Stimulated activated CD8-positive, alpha-beta memory T cell treated with anti-CD3 and anti-CD28 coated beads, Interleukin-15, amount 100 ng/mL, for 1 hour (primary cell): ENCODE measurements at regions not wholly inside any gene's neighbourhood (a gene's known extent, or its start where the extent isn't known, plus 50 kb on each side); places are given as distances from the start of the nearest gene placed in this dataset.

Experiments used
- DNase-seq: peaks from one replicate; pipeline ENCODE4 v3.0.0-alpha.2; 2020; ENCODE audit warnings: low read depth

DNA sequence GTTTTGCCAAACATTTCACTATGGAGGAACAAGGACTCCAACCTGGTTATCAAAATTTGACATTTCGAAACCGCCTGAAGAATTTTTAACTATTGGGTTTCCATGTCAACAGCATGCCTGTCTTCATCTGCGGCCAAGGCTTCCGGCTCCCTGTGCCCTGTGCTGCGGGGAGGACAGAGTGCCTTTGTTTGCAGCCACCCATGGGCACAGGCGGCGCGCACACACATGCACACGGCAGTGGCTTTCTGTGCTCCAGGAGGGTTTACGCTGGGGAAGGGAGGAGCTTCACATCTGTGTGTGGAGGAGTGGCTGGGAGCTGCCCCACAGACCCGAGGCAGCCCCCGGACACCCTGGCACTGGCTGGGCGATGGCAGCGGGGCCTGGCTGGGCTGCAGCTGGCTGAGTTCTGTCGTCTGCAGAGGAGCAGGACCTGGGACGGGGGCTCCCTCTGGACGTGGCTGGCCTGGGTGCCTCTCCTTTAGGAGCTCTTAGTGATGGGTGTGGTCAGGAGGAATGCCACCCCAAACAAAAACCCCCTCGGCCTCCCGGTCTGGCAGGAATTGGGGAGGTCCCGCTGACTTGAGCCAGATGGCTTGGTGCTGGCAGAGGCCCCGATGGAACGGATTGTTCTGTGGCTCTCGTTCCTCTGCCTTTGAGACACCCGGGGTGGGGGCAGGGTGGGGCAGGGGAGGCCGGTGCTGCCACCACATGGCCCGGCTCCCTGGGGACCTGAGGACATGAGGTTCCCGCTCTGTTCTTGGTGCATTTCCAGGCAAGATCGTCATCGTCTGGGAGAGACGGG, 1290.9 kb downstream of the BRD1 start:
- no peak for DNase-seq

DNA sequence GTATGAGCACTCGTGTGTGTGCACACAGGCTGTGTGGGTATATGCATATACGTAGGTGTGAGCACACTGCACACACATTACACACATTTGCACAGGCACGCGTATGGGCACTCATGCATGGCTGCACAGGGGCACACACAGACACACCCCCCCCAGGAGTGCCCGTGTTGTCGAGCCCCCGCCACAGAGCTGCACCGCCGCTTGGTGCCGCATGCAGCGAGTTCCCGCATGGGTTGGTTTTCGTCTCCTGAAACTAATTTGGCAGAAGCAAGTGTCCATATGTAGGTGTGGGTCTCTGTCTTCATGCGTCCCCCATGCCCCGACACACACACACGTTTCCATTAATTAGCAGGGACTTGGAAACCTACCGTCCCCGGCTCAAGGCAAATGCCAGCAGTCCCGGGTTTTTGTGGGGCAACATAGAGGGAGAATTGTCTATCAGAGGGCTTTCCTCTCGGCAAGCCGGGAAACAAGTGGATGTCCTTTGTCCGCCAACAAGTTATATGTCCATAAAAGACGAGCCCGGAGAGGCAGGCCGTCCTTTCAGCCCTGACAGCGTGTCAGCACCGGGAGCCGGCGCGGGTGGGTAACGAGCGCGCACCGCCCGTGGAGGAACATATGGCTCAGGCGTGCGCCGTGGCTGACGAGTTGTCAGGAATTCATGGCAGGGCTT, 1291.7 kb downstream of the BRD1 start:
- DNase-seq = no peak

GRCh38 chr22:48534395-48534958, 1293.2 kb downstream of the BRD1 start:
- DNase-seq = no peak

DNA sequence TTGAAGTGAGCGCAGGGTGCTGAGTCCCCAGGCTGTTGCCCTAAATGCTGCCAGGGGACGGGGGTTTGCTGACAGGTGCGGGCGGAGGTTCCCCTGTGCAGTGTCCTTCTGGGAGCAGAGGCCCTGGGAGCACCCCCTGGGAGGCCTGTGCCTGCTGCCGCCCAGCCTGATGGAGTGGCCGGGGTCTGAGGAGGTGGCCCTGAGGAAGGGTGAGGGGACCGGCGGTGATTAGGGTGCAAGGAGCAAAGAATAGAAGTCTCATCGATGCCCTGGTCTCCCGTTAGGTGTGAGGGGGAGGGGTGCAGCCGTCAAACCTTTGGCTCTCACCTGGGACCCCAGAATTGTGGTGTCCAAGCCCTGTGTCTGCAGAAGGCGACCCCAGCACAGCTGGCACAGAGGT, 1294.7 kb downstream of the BRD1 start:
- DNase-seq = no peak

DNA sequence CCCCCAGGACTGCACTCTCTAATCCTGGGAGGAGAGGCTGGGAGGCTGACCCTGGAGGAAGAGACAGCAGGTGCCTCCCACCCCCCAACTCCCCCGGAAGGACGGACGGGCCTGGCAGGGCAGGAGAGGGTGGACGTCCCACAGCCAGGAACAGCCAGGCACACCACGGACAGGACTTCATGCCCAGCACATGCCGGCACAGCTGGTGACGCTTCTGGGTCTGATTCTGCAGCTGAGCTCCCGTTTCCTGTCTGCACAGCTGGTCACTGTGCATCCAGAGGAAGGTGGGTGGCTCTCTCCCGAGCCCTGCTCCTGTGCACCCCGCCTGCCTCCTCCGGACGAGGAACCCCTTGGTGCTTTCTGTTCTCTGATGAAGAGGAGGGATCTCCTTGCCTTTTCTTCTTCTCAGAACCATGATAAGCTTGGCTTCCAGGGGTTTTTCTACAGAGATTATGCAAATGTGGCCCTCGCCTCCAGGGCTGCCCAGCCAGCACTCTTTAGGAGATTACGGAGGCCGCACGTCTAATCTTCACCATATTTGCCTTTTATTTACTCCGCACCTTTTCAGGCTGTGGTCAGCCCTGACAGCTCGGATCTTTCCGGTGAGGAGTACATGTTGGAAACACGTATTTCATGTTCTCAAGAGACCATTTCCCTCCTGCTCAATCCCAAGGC, 1295.8 kb downstream of the BRD1 start:
- DNase-seq = no peak

DNA sequence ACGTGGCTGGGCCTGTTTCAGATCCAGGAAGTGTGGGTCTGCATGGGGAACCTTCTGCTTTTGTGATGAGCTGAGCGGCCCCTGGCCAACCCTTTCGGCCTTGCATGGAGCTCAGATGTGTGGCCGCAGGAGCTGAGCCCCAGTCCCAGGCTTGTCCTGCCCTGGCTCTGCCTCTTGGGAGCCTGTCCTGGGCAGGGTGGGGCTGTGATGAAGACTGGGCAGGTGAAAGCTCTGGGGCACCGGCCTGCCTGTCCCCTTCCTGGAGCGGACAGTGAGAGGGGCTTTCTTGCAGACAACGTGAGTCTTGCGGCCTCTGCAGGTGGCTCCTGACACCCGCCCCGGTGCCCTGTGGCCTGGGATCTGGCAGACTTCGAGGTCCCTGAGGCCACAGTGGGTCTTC, 1296.6 kb downstream of the BRD1 start:
- no peak for DNase-seq

DNA sequence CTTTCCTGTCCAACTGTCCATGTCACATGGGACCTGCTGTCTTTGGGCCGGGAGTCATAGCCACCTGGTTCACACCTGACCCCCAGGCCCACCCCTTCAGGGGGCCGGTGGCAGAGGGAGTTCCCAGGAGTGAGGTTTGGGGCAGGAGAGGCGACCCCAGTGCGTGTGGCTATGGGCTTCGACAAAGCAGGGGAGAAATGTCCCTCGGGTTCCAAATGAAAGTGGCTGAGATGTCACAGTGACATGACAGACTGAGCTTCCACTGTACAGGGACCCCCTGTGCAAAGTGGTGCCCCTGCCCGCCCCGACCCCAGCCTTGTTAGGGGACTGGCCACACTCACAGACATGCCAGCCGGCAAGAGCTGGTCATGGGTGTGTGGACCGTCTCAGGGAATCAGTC, 1297.0 kb downstream of the BRD1 start:
- DNase-seq = no peak

GRCh38 chr22:48528221-48528915, 1299.3 kb downstream of the BRD1 start:
- DNase-seq = no peak

DNA sequence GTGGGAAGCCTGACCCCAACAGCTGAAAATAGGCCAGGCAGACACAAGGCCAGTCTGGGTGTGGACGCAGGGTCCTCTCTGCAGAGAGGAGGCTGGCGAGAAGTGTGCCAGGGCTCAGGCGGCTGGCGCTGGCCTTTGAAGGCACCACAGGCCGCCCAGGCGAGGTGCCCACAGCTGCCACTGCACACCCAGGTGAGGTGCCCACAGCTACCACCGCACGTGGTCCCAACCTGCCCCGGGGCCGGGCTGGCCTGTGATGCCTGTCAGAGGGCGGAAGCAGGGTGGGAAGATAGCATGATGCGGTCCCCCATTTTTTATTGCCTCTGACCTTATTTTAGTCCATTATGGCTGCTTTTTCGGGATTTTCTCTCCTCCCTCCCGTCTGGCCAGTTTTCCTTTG, 1303.9 kb downstream of the BRD1 start:
- no peak for DNase-seq

DNA sequence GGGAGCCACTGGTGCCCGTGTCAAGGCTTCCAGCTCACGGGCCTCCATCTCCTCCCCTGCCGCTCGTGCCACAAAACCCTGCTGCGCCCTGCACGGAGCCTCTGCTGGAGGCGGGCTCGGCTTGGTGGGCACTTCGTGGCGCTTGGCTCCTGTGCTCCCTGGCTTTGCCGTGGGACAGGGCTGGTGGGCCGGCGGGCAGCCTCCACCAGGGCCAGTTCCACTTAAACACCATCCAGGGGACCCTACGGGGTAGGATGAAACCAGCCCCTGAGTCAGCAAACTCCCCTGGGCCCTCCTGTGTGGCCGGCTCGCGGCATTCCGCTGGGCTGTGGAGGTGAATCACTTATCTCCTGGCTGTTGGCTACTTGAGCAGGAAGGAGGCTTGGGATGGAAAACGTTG, 1304.6 kb downstream of the BRD1 start:
- no peak for DNase-seq

DNA sequence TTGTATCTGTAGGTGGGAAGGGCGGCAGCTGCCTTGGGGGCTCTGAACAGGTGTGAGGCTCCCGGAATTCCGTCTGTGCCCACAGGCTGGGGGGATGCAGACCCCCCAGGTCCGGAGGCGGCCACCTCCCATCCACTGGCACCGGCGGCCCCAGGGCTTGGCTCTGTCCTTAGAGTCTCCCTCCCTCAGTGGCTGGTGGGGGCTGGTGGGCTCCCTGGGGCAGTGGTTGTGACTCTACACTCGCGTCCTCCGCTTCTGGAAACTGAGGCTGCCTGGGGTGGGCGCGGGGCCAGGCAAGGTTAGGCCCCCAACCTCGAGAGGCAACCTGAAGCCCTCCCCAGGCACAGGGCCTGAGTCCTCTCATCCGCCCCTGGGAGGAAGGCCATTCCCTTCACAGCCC, 1305.4 kb downstream of the BRD1 start:
- no peak for DNase-seq

DNA sequence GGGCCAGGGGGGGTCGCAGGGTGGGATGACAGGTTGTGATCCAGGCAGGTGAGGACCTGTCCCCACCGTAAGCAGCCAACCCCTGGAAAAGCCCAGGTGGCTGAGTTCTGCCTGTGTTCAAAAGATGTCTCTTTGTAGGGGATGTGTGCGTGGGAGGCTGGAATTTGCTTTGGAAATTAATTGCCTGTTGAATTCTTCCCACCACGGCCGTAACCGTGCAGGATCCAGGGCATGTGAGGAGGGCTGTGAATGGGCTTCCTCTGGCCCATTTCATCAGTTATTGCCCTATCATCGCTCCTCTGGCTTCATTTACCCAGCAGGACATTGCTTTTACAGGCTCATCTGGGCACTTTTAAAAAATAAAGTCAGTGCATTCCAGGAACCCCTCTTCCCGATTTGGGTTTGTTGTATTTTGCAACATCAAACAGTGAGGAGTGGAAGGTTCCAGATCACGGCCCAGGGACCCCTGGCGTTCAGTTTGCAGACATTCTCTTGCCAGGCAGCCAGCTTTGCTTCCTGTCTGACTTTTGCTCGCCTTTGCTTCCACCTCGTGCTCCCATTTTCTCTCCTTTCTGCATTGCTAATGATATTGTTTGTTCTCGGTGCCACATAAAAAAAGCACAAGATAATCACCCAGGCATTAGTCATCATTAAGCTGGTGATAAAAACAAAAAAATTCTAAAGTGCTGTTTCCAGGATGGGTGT, 1306.6 kb downstream of the BRD1 start:
- DNase-seq = no peak

DNA sequence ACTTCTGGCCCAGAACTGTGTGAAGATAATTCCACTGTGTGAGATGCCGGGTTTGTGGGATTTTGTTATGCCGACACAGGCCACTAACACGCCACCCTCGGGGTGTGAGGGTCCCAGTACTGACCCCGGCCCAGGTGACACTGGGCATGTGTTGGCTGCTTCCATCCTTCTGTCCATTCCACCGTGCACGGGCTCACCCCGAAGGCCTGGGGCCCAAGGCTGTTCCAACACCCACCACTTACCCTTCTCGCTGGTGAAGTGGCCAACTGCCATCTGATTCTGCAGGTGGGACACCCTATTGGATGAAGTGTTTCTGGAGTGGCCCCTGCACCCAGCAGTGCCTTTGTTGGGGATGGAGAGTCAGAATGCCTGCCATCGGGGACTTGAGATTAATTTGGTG, 1307.5 kb downstream of the BRD1 start:
- DNase-seq = no peak

GRCh38 chr22:48517039-48518030, 1310.3 kb downstream of the BRD1 start:
- no peak for DNase-seq

- DNase-seq = no peak
Observed at GRCh38 chr22:48516571-48516970, 1311.1 kb downstream of the BRD1 start.

- no peak for DNase-seq
Observed at GRCh38 chr22:48515571-48516200, 1312.0 kb downstream of the BRD1 start.

- no peak for DNase-seq
Observed at GRCh38 chr22:48513929-48514328, 1313.7 kb downstream of the BRD1 start.

DNA sequence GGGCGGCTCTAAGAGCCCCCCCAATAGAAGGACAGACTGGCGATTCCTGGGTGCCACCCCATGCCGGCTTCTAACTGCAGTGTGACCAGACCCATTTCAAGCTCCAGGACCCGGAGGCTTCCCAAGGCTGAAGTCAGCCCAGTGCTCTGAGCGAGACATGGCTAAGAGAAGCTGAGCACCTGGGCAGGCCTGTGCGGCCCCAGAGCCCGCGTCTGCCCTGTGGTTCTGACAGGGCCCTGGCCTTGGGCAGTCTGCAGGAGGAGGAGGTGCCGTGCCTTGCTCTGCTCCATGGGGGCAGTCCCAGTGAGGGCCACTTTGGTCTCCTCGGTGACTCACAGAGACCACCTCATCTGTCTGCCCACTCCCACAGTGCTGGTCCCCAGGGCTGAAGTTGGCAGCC, 1314.2 kb downstream of the BRD1 start:
- no peak for DNase-seq

DNA sequence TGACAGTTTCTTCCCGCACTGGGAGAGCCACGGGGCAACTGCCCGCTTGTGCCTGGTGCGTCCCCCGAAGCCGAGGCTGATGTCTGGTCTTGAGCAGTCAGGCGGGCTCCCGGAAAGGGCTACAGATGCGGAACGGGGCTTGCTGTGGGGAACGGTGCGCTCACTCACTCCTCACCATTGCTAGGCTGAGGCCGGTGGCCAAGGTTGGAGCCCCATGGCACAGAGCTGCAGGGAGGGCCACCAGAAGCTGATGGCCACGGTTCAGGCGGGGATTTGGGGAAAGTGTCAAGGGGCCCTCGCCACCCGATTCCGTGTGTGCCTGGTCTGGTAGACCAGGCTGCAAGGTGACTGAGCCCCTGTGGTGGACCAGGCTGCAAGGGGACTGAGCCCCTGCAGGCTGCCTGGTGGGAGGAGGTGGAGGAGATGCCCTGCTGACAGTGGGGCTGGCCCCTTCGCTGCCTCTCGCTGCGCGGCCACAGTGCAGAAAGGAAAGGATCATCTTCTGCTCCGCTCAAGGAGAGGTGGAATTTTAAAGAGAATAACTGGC, 1315.8 kb downstream of the BRD1 start:
- no peak for DNase-seq

DNA sequence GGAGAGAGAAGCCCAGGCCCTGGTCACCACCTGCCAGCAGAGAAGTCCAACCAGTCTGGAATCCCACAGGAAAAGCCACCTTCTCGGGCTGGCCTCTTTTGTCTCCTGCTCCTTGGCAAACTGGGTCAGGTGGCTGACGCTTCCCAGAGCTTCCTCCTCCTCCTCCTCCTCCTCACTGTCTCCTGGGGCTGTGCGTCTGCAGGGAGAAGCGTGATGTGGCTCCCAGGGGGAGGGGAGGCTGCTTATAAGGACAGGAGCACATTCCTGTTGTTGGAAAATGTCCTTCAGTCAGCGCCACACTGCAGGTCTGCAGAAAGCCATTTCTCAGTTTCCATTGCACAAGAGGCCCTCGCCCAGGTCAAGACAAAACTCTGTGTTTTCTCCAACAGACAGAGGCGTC, 1316.5 kb downstream of the BRD1 start:
- DNase-seq = no peak
